K562 (cell line): ENCODE measurements at regions not wholly inside any gene's neighbourhood (a gene's known extent, or its start where the extent isn't known, plus 50 kb on each side); places are given as distances from the start of the nearest gene placed in this dataset.

ENCODE experiments used
- ATF1 ChIP-seq, 2 experiments: fragments of 450-650 bp in 1 of 2; IDR thresholded peaks; 2 replicates each; pipeline ENCODE4 v1.6.1; 2016; ENCODE audit warnings: missing compliant biosample characterization in 1 of 2, missing genetic modification characterization in 1 of 2
- E4F1 ChIP-seq: fragments of 250-450 bp; sonication (Bioruptor Pico); IDR thresholded peaks from 2 replicates; pipeline ENCODE4 v1.5.0; 2021; ENCODE audit warnings: mild to moderate bottlenecking, borderline replicate concordance
- FOXJ2 ChIP-seq: fragments of 200-800 bp; sonication (Bioruptor generic); IDR thresholded peaks from 2 replicates; pipeline ENCODE4 v1.6.1; 2016; ENCODE audit warnings: missing genetic modification characterization, missing compliant biosample characterization
- IFI16 ChIP-seq: fragments of 250-450 bp; sonication (Bioruptor Pico); IDR thresholded peaks from 2 replicates; pipeline ENCODE4 v2.1.2; 2022; ENCODE audit warnings: mild to moderate bottlenecking, inconsistent platforms
- MAFF ChIP-seq: IDR thresholded peaks from 2 replicates; pipeline ENCODE4 v1.6.1; 2012; ENCODE audit warnings: low read length, improper control_type of control experiment
- MCM3 ChIP-seq: fragments of 450-650 bp; IDR thresholded peaks from 2 replicates; pipeline ENCODE4 v1.6.1; 2016
- NONO ChIP-seq, 2 experiments: fragments of 200-400 bp in 1 of 2; fragments of 450-650 bp in 1 of 2; formaldehyde crosslinking in 1 of 2; IDR thresholded peaks; 2 replicates each; pipeline ENCODE4 v1.6.1; 2017; ENCODE audit warnings: low read depth in 2 of 2, mild to moderate bottlenecking in 2 of 2, moderate library complexity in 2 of 2, low read length in 1 of 2
- PHF21A ChIP-seq: fragments of 450-650 bp; IDR thresholded peaks from 2 replicates; pipeline ENCODE4 v1.6.1; 2017; ENCODE audit warnings: low read depth, borderline replicate concordance
- PRPF4 ChIP-seq: fragments of 200-400 bp; formaldehyde crosslinking; IDR thresholded peaks from one replicate; pipeline ENCODE4 v1.6.1; 2017; ENCODE audit warnings: low read length, low read depth, mild to moderate bottlenecking; ENCODE audit not compliant: insufficient read depth, poor library complexity, severe bottlenecking
- TBP ChIP-seq: optimal IDR thresholded peaks from 2 replicates; pipeline ENCODE3; 2011; ENCODE audit warnings: low read depth, low read length, improper control_type of control experiment
- TCF3 ChIP-seq: sonication (generic); formaldehyde crosslinking; IDR thresholded peaks from 2 replicates; pipeline ENCODE4 v1.4.0; 2020; ENCODE audit warnings: mild to moderate bottlenecking, missing genetic modification reagents
- YY1 ChIP-seq, 3 experiments: IDR thresholded peaks; 2 replicates each; pipeline ENCODE4 v1.6.1; 2011; ENCODE audit warnings: low read length in 2 of 3, mild to moderate bottlenecking in 2 of 3, moderate library complexity in 2 of 3, borderline replicate concordance in 1 of 3, control low read depth in 1 of 3, low read depth in 1 of 3; ENCODE audit not compliant: insufficient read depth in 3 of 3, insufficient replicate concordance in 2 of 3, control insufficient read depth in 1 of 3, insufficient read length in 1 of 3; ENCODE audit errors: extremely low read depth in 1 of 3
- ZBTB9 ChIP-seq: fragments of 450-650 bp; formaldehyde crosslinking; IDR thresholded peaks from 2 replicates; pipeline ENCODE4 v1.4.0; 2020; ENCODE audit warnings: mild to moderate bottlenecking, moderate library complexity
- ZFP36 ChIP-seq: fragments of 150-350 bp; IDR thresholded peaks from 2 replicates; pipeline ENCODE4 v1.6.1; 2018; ENCODE audit warnings: low read length, low read depth; ENCODE audit not compliant: partially characterized antibody
- ZKSCAN1 ChIP-seq: fragments of 150-350 bp; IDR thresholded peaks from 2 replicates; pipeline ENCODE4 v1.6.1; 2016; ENCODE audit warnings: low read depth, low read length
- TF ChIP-seq, protein P1 (sequence below), 2 experiments: IDR thresholded peaks; 2 replicates each; pipeline ENCODE4 v1.6.1; 2012; ENCODE audit warnings: improper control_type of control experiment in 2 of 2, low read depth in 2 of 2, low read length in 2 of 2, borderline replicate concordance in 1 of 2
- TF ChIP-seq, protein P2 (sequence below): sonication (generic); formaldehyde crosslinking; IDR thresholded peaks from 2 replicates; pipeline ENCODE4 v1.8.0; 2023; ENCODE audit warnings: mild to moderate bottlenecking, missing genetic modification reagents

GRCh38 chr7:25849500-25850184, 302.4 kb upstream of the NFE2L3 start (continued):
- no peak for TF ChIP-seq MCM3
- TF ChIP-seq, protein P1, sequence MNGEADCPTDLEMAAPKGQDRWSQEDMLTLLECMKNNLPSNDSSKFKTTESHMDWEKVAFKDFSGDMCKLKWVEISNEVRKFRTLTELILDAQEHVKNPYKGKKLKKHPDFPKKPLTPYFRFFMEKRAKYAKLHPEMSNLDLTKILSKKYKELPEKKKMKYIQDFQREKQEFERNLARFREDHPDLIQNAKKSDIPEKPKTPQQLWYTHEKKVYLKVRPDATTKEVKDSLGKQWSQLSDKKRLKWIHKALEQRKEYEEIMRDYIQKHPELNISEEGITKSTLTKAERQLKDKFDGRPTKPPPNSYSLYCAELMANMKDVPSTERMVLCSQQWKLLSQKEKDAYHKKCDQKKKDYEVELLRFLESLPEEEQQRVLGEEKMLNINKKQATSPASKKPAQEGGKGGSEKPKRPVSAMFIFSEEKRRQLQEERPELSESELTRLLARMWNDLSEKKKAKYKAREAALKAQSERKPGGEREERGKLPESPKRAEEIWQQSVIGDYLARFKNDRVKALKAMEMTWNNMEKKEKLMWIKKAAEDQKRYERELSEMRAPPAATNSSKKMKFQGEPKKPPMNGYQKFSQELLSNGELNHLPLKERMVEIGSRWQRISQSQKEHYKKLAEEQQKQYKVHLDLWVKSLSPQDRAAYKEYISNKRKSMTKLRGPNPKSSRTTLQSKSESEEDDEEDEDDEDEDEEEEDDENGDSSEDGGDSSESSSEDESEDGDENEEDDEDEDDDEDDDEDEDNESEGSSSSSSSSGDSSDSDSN (IDR thresholded peaks at IDR 0.05; ENCODE audit: borderline replicate concordance in 1 of 2, low read depth in 2 of 2, low read length in 2 of 2), result no peak
- TF ChIP-seq ZBTB9 (CRISPR knock-in tag), result peak; percentile 64
- no peak for TF ChIP-seq ZKSCAN1
- no peak for TF ChIP-seq ZFP36
- no peak for TF ChIP-seq NONO (IDR thresholded peaks at IDR 0.05; ENCODE audit: low read depth in 2 of 2, low read length in 1 of 2)
- no peak for TF ChIP-seq YY1 (IDR thresholded peaks at IDR 0.05; ENCODE audit: borderline replicate concordance in 1 of 3, control insufficient read depth in 1 of 3, extremely low read depth in 1 of 3, insufficient read depth in 3 of 3, insufficient read length in 1 of 3, insufficient replicate concordance in 2 of 3, low read depth in 1 of 3, low read length in 2 of 3)
- TF ChIP-seq PRPF4, result no peak
- TF ChIP-seq IFI16 (CRISPR knock-in tag), result no peak
- TF ChIP-seq E4F1, result no peak
- TF ChIP-seq TCF3, result no peak
- no peak for TF ChIP-seq ATF1 (CRISPR knock-in tag; IDR thresholded peaks at IDR 0.05)
- peak; percentile 69 for TF ChIP-seq ATF1 (tag; IDR thresholded peaks at IDR 0.05)
- no peak for TF ChIP-seq MAFF
- TF ChIP-seq, protein P2, sequence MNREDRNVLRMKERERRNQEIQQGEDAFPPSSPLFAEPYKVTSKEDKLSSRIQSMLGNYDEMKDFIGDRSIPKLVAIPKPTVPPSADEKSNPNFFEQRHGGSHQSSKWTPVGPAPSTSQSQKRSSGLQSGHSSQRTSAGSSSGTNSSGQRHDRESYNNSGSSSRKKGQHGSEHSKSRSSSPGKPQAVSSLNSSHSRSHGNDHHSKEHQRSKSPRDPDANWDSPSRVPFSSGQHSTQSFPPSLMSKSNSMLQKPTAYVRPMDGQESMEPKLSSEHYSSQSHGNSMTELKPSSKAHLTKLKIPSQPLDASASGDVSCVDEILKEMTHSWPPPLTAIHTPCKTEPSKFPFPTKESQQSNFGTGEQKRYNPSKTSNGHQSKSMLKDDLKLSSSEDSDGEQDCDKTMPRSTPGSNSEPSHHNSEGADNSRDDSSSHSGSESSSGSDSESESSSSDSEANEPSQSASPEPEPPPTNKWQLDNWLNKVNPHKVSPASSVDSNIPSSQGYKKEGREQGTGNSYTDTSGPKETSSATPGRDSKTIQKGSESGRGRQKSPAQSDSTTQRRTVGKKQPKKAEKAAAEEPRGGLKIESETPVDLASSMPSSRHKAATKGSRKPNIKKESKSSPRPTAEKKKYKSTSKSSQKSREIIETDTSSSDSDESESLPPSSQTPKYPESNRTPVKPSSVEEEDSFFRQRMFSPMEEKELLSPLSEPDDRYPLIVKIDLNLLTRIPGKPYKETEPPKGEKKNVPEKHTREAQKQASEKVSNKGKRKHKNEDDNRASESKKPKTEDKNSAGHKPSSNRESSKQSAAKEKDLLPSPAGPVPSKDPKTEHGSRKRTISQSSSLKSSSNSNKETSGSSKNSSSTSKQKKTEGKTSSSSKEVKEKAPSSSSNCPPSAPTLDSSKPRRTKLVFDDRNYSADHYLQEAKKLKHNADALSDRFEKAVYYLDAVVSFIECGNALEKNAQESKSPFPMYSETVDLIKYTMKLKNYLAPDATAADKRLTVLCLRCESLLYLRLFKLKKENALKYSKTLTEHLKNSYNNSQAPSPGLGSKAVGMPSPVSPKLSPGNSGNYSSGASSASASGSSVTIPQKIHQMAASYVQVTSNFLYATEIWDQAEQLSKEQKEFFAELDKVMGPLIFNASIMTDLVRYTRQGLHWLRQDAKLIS (CRISPR knock-in tag), result no peak
- TF ChIP-seq FOXJ2 (tag), result peak; percentile 84
- no peak for TF ChIP-seq PHF21A
- no peak for TF ChIP-seq TBP
